ENCODE measurements at regions not wholly inside any gene's neighbourhood (a gene's known extent, or its start where the extent isn't known, plus 50 kb on each side); places are given as distances from the start of the nearest gene placed in this dataset.
"Not testable (repeated sequence)": the region's sequence is repeated elsewhere in the genome, so short reads cannot be mapped to it uniquely, and the experiment has no call there.

GRCh38 chr2:111598944-111599343 lies 285.0 kb downstream of the ANAPC1 start:
- intact Hi-C loops (cut with micrococcal nuclease); H3K27ac Mint-ChIP-seq; H3K4me3 Mint-ChIP-seq: not testable (repeated sequence)

GRCh38 chr2:111602259-111602658 lies 281.7 kb downstream of the ANAPC1 start:
- H3K4me1 Mint-ChIP-seq (ENCODE audit: low read depth); intact Hi-C loops (cut with micrococcal nuclease); H3K27me3 Mint-ChIP-seq; H3K36me3 Mint-ChIP-seq (ENCODE audit: low read depth); H3K27ac Mint-ChIP-seq; H3K9me3 Mint-ChIP-seq; H3K4me3 Mint-ChIP-seq: not testable (repeated sequence)

More at GRCh38 chr2:111598944-111599343, 285.0 kb downstream of the ANAPC1 start:
- not testable (repeated sequence) for H3K27me3 Mint-ChIP-seq; H3K4me1 Mint-ChIP-seq (ENCODE audit: low read depth); H3K9me3 Mint-ChIP-seq; H3K36me3 Mint-ChIP-seq (ENCODE audit: low read depth)

GRCh38 chr2:111605798-111606197 lies 278.2 kb downstream of the ANAPC1 start:
- H3K36me3 Mint-ChIP-seq (ENCODE audit: low read depth); H3K27ac Mint-ChIP-seq; intact Hi-C loops (cut with micrococcal nuclease); H3K27me3 Mint-ChIP-seq; H3K4me1 Mint-ChIP-seq (ENCODE audit: low read depth); H3K9me3 Mint-ChIP-seq; H3K4me3 Mint-ChIP-seq: not testable (repeated sequence)

- not testable (repeated sequence) for H3K27me3 Mint-ChIP-seq
Observed at GRCh38 chr2:111606632-111607031, 277.4 kb downstream of the ANAPC1 start.

DNA sequence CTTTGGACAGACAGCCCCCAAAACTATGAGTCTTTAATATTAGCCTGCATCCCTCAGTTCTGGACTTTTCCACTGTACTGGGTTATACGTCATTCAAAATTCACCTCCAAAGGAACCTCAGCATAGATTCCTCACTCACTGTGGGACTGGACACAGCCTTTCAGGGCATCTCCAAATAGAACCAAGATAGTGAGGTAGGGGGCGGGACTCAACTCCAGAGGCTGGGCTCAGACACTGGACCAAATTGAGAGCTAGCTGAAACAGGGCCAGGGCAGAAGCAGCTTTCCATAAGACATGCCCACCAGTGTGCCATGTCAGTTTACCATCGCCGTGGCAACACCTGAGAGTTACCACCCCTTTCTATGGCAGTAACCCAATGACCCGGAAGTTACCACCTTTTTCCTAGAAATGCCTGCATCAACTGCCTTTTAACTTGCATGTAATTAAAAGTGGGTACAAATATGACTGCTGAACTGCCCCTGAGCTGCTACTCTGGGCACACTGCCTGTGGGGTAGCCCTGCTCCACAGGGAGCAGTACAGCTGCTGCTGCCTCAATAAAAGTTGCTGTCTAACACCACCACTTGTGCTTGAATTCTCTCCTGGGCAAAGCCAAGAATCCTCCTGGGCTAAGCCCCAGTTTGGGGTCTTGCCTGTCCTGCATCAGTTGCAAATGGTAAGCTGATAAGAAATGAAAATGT lies 274.7 kb downstream of the ANAPC1 start:
- peaks cover 11% of the 10 kb centered on the region for H3K4me1 Mint-ChIP-seq (ENCODE audit: low read depth)
- H3K4me3 Mint-ChIP-seq; H3K27ac Mint-ChIP-seq; H3K36me3 Mint-ChIP-seq (ENCODE audit: low read depth); intact Hi-C loops (cut with micrococcal nuclease); H3K9me3 Mint-ChIP-seq; H3K27me3 Mint-ChIP-seq: not testable (repeated sequence)

More at GRCh38 chr2:111606632-111607031, 277.4 kb downstream of the ANAPC1 start:
- H3K27ac Mint-ChIP-seq; H3K36me3 Mint-ChIP-seq (ENCODE audit: low read depth); H3K4me3 Mint-ChIP-seq; H3K4me1 Mint-ChIP-seq (ENCODE audit: low read depth); H3K9me3 Mint-ChIP-seq; intact Hi-C loops (cut with micrococcal nuclease): not testable (repeated sequence)

DNA sequence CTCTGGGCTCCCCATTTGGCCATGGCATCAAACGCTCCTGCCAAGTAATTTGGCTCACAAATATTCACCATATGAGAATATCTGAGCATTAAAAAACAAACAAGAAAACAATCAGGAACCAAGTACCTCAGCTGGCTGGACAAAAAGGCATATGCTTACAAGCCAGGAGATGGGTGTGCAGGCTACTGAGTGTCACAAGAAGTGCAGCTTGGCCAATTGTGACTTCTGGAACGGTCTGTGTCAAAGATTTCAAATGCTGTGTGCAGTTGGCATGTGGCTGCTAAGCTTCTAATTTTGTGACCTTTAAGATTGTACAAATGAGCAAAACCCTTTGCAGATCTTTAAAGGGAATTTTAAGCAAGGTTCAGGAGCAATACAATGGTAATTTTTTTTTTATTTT lies 274.0 kb downstream of the ANAPC1 start:
- H3K27me3 Mint-ChIP-seq; intact Hi-C loops (cut with micrococcal nuclease); H3K36me3 Mint-ChIP-seq (ENCODE audit: low read depth); H3K4me3 Mint-ChIP-seq; H3K9me3 Mint-ChIP-seq; H3K27ac Mint-ChIP-seq: not testable (repeated sequence)
- peaks cover 11% of the 10 kb centered on the region for H3K4me1 Mint-ChIP-seq (ENCODE audit: low read depth)

DNA sequence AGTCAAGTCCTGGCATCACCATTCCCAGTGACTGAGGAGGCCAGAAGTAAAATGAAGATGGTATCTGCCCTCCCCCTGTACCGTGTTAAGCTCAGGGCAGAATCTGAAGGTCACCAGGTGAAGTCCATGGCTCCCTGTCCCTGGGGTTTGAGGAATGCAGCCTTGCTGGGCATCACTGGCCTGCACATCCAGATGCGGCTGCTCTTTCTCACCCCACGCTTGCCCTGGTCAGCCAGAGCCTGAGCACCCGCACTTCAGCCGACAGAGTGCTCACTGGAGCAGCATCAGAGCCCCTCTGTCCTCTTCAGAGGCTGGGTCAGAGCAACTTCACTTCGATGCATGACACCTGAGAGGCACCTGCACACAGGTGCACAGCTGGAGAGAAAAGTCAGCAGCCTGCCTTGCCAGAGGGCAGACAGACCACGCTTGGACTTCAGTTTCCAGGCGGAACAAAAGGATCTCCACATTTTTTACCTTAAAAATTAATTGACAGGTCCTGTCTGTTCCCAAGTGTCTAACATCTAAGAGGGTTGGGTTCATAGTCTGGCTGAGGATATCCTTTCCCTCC lies 267.3 kb downstream of the ANAPC1 start:
- H3K36me3 Mint-ChIP-seq (ENCODE audit: low read depth) = no peaks in the 10 kb centered on the region
- no peak overlapping the region for H3K27ac Mint-ChIP-seq
- H3K9me3 Mint-ChIP-seq = no peaks in the 10 kb centered on the region
- no peaks in the 10 kb centered on the region for H3K27me3 Mint-ChIP-seq
- intact Hi-C loops (cut with micrococcal nuclease) = loop anchor here (5.0 kb wide), 1 partner anchor 81 kb away; no protein-coding TSS in a partner anchor
- H3K4me3 Mint-ChIP-seq = no peak overlapping the region
- peaks cover 41% of the 10 kb centered on the region for H3K4me1 Mint-ChIP-seq (ENCODE audit: low read depth)

GRCh38 chr2:111617299-111618225 lies 266.4 kb downstream of the ANAPC1 start:
- H3K27me3 Mint-ChIP-seq = no peaks in the 10 kb centered on the region
- H3K9me3 Mint-ChIP-seq = no peaks in the 10 kb centered on the region
- peaks cover 38% of the 10 kb centered on the region for H3K4me1 Mint-ChIP-seq (ENCODE audit: low read depth)
- no peak overlapping the region for H3K4me3 Mint-ChIP-seq
- H3K27ac Mint-ChIP-seq = peak overlapping the region; percentile 52
- no peaks in the 10 kb centered on the region for H3K36me3 Mint-ChIP-seq (ENCODE audit: low read depth)
- intact Hi-C loops (cut with micrococcal nuclease) = loop anchor here (5.0 kb wide), 1 partner anchor 80 kb away; no protein-coding TSS in a partner anchor

- H3K27me3 Mint-ChIP-seq = no peaks in the 10 kb centered on the region
- no peaks in the 10 kb centered on the region for H3K9me3 Mint-ChIP-seq
- no peaks in the 10 kb centered on the region for H3K36me3 Mint-ChIP-seq (ENCODE audit: low read depth)
- intact Hi-C loops (cut with micrococcal nuclease) = loop anchor here (5.0 kb wide), 1 partner anchor 79 kb away; no protein-coding TSS in a partner anchor
- H3K4me1 Mint-ChIP-seq (ENCODE audit: low read depth) = peaks cover 44% of the 10 kb centered on the region
- H3K27ac Mint-ChIP-seq = peak overlapping the region; percentile 52
- no peak overlapping the region for H3K4me3 Mint-ChIP-seq
Observed at GRCh38 chr2:111618226-111618977, 265.6 kb downstream of the ANAPC1 start.

DNA sequence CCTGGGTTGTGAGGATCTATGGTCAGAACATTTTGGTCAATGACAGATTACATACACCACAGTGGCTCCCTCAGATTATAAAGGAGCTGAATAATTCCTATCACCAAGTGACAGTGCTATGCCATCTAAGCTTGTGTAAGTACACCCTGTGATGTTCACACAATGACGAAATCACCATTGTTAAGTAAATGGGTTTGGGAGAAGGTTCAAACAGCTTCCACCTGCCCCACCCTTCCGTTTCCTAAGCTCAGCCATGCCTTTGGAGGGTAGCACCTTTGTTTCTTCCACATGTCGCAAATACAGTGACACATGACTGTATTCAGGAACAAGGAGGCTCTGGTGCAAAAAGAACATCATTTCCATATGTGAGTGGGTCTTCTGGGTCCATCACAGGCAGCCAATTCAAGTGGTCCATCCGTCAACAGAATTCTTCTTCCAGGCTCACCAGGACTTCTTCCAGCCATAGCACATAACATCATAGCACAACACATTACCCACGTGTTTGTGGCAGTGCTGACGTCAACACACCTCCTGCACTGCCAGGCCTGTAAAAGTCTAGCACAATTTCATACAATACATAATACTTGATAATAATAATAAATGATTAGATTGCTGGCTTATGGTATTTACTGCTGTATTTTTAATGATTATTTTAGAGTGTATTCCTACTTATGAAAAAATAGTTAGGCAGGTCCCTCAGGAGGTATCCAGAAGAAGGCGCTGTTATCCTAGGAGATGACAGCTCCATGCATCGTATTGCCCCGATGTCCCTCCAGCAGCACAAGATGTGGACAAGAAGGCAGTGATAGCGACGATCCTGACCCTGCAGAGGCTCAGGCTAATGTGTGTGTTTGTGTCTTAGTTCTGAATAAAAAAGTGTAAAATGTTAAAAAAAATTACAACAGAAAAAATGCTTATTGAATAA lies 264.8 kb downstream of the ANAPC1 start:
- intact Hi-C loops (cut with micrococcal nuclease) = loop anchor here (5.0 kb wide), 1 partner anchor 78 kb away; no protein-coding TSS in a partner anchor
- Mint-ChIP-seq H3K27me3 (no peaks in the 10 kb centered on the region), H3K27ac (peak overlapping the region; percentile 52), H3K36me3 (ENCODE audit: low read depth) (no peaks in the 10 kb centered on the region), H3K4me1 (ENCODE audit: low read depth) (peaks cover 52% of the 10 kb centered on the region), H3K9me3 (no peaks in the 10 kb centered on the region), H3K4me3 (no peak overlapping the region)

GRCh38 chr2:111620281-111620680 lies 263.7 kb downstream of the ANAPC1 start:
- Mint-ChIP-seq H3K9me3 (no peaks in the 10 kb centered on the region), H3K27me3 (no peaks in the 10 kb centered on the region), H3K27ac (no peak overlapping the region), H3K36me3 (ENCODE audit: low read depth) (no peaks in the 10 kb centered on the region), H3K4me3 (no peak overlapping the region), H3K4me1 (ENCODE audit: low read depth) (peaks cover 59% of the 10 kb centered on the region)
- intact Hi-C loops (cut with micrococcal nuclease) = no loop called here

- Mint-ChIP-seq H3K9me3 (peaks cover 16% of the 10 kb centered on the region), H3K4me1 (ENCODE audit: low read depth) (peaks cover 55% of the 10 kb centered on the region), H3K4me3 (no peak overlapping the region), H3K27me3 (no peaks in the 10 kb centered on the region), H3K27ac (no peak overlapping the region), H3K36me3 (ENCODE audit: low read depth) (peaks cover 9% of the 10 kb centered on the region)
- intact Hi-C loops (cut with micrococcal nuclease) = no loop called here
Observed at GRCh38 chr2:111622859-111623258, 261.1 kb downstream of the ANAPC1 start.

GRCh38 chr2:111623380-111623779 lies 260.6 kb downstream of the ANAPC1 start:
- intact Hi-C loops (cut with micrococcal nuclease) = no loop called here
- H3K4me3 Mint-ChIP-seq = no peak overlapping the region

More at GRCh38 chr2:111623380-111623779, 260.6 kb downstream of the ANAPC1 start:
- H3K36me3 Mint-ChIP-seq (ENCODE audit: low read depth) = peaks cover 15% of the 10 kb centered on the region
- peaks cover 21% of the 10 kb centered on the region for H3K9me3 Mint-ChIP-seq
- H3K27ac Mint-ChIP-seq = no peak overlapping the region
- no peaks in the 10 kb centered on the region for H3K27me3 Mint-ChIP-seq
- H3K4me1 Mint-ChIP-seq (ENCODE audit: low read depth) = peaks cover 54% of the 10 kb centered on the region
